Astrocyte of the spinal cord (primary cell): ENCODE measurements at regions not wholly inside any gene's neighbourhood (a gene's known extent, or its start where the extent isn't known, plus 50 kb on each side); places are given as distances from the start of the nearest gene placed in this dataset.

Source experiments
- DNase-seq: peaks from one replicate; pipeline ENCODE4 v3.0.0; 2011; ENCODE audit warnings: low read depth, low spot score
- H3K4me3 ChIP-seq: 2 replicates; pipeline ENCODE4 v1.5.1; 2011; ENCODE audit warnings: low read depth, mild to moderate bottlenecking, low read length, moderate library complexity
- CTCF ChIP-seq: IDR thresholded peaks from 2 replicates; pipeline ENCODE4 v1.5.1; 2012; ENCODE audit warnings: low read depth, mild to moderate bottlenecking, low read length, inconsistent platforms
- in situ Hi-C: cut with HindIII; loops from 2 replicates; pipeline ENCODE4 v1.10.0; 2017; ENCODE audit warnings: low sequenced_read_pairs

GRCh38 chr1:37306461-37306860 is 167.9 kb upstream of the ZC3H12A start:
- no peak overlapping the region for H3K4me3 ChIP-seq
- in situ Hi-C loops, result no loop called here
- DNase-seq, result no peak
- TF ChIP-seq CTCF, result no peak

- no peak overlapping the region for H3K4me3 ChIP-seq
- in situ Hi-C loops, result no loop called here
- no peak for DNase-seq
- no peak for TF ChIP-seq CTCF
Measured at GRCh38 chr1:37306871-37307270, 167.5 kb upstream of the ZC3H12A start.

- in situ Hi-C loops, result no loop called here
- no peak for DNase-seq
Measured at GRCh38 chr1:37308031-37308960, 166.1 kb upstream of the ZC3H12A start.

GRCh38 chr1:37309574-37309973 is 164.8 kb upstream of the ZC3H12A start:
- TF ChIP-seq CTCF, result no peak
- no peak for DNase-seq
- in situ Hi-C loops, result no loop called here
- no peak overlapping the region for H3K4me3 ChIP-seq

More at GRCh38 chr1:37308031-37308960, 166.1 kb upstream of the ZC3H12A start:
- no peak overlapping the region for H3K4me3 ChIP-seq
- no peak for TF ChIP-seq CTCF

GRCh38 chr1:37310064-37310463 is 164.3 kb upstream of the ZC3H12A start:
- no peak for TF ChIP-seq CTCF
- in situ Hi-C loops, result no loop called here
- H3K4me3 ChIP-seq, result no peak overlapping the region
- no peak for DNase-seq

DNA sequence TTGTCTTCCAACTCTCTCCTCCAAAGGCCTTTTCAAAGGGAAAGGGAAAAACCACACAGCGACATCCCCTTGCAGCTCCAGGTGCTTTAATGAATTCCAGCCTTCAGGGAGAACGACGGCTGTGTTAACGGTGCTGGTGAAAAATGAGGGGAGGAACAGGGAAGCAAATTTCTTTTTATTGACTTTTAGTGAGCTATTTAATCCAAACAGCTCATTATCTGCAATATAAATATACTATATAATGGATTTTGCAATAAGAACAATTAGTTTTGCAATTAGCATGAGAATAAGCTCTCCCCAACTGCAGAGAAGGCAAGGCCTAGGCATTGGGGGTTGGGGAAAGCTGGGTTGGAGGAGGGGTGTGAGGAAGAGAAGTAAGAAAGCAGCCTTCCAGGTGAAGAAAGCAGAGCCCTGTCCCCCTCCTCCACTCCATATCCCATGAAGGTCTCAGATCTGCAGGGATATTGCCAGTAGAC is 159.0 kb upstream of the ZC3H12A start:
- no peak for TF ChIP-seq CTCF
- no peak overlapping the region for H3K4me3 ChIP-seq
- DNase-seq, result no peak
- in situ Hi-C loops, result no loop called here
